GM21528 (cell line): ENCODE measurements at regions not wholly inside any gene's neighbourhood (a gene's known extent, or its start where the extent isn't known, plus 50 kb on each side); places are given as distances from the start of the nearest gene placed in this dataset.

Experiments
- ATAC-seq: cut with Tn5 transposase; IDR thresholded peaks from one replicate; pipeline ENCODE4 v1.9.1; 2021; ENCODE audit warnings: mild to moderate bottlenecking, moderate library complexity; ENCODE audit not compliant: unreplicated experiment, low FRiP score

GRCh38 chr17:68182011-68182306 is 65.9 kb upstream of the AMZ2 start:
- peak; percentile 45 for ATAC-seq

DNA sequence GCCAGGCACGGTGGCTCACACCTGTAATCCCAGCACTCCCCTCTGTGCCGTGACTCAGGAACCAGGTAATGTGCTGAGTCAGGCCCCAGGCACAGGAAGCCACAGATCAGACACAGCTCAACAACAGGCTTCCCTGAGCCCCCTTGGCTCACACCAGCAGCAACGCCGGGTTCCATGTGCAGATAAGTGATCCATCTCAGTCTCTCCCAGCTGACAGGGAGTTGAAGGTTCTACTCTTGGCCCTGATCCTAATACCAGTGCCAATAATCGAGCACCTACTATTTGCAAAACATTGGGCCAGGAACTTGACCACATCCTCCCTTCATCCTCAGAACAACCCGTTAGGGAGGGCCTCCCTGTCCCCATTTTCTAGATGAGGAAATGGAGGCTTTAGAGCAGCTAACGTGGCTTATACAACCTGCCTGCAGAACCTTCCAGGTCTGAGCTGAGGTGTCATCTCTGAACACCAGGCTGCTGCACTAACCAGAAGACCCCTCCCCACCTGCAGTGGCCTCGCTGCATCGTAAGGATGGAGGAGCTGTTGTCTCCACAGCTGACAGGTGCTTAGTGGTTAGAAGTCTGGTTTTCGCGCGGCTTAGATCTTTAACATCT is 64.8 kb upstream of the AMZ2 start:
- peak; percentile 35 for ATAC-seq

DNA sequence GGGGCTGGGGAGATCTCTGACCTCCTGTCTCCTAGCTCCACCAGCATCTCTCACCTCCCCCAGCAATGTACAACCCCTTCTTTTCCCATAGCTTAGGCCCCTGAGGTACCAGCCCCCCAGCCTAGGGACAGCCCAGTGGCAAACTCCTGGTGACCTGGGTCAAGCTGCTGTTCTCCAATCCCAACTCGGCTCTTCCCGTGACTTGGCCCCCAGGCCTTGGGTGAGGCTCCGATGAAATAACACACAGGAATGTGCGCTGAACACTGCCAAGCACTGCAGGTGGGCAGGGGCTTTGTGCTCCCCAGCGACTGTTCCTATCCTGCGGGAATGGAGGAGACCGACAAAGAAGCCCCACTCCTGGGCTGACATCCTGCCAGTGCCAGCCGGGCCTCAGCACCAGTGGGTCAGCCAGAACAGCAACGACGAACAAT is 63.7 kb upstream of the AMZ2 start:
- ATAC-seq, result no peak

GRCh38 chr17:68184816-68185436 is 62.9 kb upstream of the AMZ2 start:
- ATAC-seq, result peak; percentile 52

DNA sequence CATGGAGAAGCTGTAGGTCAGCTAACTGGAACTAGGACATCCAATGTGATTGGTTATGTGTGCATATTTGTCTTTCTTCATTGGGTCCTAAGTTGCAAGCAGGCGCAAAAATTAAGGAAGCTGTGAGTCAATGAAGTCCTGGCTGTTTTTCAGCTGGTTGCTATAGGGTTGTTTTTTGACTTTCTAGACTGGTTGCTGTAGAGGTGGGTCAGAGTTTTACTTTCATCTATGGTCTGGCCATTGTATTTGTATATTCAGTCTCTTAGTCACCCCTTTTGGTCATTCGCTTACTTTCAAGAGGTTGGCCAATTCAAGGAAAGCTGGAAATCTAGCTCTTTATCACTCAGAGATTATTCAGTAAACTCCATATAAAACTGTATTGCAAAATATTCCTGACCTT is 62.0 kb upstream of the AMZ2 start:
- no peak for ATAC-seq

GRCh38 chr17:68190495-68190894 is 57.3 kb upstream of the AMZ2 start:
- ATAC-seq, result no peak

DNA sequence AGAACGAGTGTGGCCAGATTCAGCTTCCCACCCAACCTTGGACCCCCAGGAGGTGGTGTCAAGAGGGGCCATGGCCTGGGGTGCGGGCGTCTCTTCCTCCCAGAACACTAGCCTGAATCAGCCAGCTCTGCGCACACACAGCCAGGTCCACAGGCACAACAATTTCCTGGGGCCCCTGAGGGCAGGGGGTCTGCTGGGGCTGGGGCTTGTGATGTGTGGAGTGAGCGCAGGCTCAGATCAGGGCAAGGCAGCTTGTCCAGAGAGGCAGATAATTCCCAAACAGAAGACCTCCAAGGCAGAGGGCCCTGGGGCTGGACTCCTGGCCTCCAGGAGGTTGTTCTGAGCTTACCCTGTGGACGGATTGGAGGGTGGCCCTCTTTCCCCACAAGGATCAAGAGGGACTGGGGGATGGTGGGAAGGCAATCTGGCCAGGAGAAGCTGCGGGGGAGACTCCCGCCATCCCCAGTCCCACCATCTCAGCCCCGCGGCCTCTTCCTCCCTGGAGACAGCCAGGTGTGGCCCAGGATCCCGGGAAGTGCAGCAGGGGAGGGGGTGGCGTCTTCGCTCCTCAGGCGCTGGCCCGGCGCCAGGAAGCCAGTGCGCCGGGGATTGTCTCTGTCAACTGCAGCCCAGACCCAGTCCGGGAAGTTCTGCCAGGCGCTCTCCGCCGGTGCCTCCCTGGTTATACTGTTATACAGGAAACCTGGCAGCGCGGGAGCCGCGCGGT is 52.0 kb upstream of the AMZ2 start:
- no peak for ATAC-seq

DNA sequence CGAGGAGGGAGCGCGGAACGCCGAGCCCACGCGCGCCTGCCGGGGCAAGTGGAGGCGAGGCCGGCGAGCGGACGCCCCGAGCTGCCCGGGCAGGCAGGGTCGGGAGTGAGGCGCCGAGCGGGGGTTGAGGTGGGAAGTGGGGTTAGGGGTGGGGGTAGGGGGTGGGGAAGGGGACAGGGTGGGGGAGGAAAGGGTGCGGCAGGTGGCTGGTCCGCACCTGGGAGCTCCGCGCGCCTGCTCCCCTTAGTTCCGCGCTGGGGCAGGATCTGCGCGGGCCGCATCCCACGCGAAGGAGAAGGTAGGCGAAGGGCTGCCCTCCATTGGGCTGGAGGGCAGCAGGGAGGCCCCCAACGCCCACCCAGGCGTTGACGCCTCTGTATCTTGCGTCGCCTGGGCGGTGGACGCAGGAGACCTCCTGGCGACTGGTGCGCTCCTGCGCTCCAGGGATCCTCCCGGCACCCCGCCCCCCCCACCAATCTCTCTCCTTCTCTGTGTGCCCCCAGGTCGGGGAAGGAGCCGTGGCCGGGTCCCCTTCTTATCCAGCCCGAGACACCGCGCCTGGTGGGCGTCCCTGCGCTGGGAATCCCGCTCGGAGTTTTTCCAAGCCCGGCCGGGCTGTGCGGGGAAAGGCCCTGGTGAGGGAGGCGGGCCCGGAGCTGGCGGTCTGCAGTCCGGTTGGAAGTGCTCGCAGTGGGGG is 51.3 kb upstream of the AMZ2 start:
- ATAC-seq, result no peak

DNA sequence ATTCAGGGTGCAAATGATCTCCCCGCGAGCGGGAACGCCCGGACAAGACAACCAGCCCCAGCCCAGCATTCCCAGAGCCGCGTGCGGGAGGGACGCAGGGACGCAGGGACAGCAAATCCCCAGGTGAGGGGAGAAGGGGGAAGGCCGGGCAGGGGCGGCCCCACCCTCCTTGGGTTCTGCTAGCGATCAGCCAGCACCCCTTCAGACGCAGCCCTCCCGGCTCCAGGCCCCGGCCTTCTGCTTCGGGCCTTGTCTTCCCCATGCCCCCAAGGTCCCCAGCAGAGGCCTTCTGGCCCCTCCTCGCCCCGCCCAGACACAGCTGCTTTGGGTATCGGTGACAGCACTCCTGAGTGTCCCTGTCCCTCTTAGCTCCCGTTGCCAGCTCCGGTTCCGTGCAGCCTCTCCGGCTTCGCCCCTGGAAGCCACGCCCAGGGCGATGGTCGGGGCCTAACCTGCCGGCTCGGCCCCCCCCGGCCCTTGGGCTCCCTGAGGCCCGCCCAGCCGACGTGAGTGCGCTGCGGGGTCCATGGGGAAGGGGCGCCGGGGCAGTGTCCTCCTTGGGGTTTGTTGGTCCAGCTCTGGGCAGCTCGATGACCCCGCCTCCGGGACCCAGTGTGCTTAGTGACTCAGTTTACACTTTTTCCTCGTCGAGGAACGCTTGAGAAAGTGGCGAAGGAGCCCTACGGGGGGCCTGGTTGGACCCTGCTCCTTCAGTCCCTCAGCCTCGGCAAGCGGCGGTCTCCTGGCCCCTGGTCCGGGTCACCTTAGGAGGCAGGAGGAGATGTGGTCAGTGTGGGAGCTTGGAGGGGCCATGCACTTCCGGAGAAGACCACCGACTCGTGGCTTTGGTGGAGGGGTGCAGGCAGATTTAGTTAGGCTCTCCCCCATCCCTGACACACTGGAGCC is 50.5 kb upstream of the AMZ2 start:
- ATAC-seq, result no peak

GRCh38 chr17:68197997-68198930 is 49.6 kb upstream of the AMZ2 start:
- no peak for ATAC-seq
